ENCODE measurements at regions not wholly inside any gene's neighbourhood (a gene's known extent, or its start where the extent isn't known, plus 50 kb on each side); places are given as distances from the start of the nearest gene placed in this dataset.
A peak's percentile ranks its signal among the peaks of the same experiment; 100 is the strongest.
"Not testable (repeated sequence)": the region's sequence is repeated elsewhere in the genome, so short reads cannot be mapped to it uniquely, and the experiment has no call there.

DNA sequence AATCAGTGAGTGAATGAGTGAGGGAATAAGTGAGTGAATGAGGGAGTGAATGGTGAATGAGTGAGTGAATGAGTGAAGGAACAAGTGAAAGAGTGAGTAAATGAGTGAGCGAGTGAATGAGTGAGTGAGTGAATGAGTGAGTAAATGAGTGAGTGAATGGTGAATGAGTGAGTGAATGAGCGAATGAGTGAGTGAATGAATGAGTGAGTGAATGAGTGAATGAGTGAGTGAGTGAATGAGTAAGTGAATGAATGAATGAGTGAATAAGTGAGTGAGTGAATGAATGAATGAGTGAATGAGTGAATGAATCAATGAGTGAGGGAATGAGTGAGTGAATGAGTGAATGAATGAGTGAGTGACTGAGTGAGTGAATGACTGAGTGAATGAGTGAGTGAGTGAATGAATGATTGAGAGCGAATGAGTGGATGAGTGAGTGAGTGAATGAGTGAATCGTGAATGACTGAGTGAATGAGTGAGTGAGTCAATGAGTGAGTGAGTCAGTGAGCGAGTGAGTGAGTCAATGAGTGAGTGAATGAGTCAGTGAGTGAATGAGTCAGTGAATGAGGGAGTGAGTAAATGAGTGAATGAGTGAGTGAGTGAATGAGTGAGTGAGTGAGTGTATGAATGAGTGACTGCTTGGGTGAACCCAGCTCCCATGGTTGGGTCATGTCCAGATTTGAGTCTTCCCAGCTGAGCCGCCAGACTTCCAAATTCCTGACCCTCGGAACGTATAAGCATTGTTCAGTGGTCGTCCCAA, 133.0 kb downstream of the NPIPB11 start (continued):
- TF ChIP-seq HDAC1 (IDR thresholded peaks at IDR 0.05) (peak in 1 of 2 experiments; percentile 80; a peak in 2 of 4 replicates), LEF1 (IDR thresholded peaks at IDR 0.05) (0 out of 2 replicates have a peak, but pooled peaks have one; percentile 29), BCOR (IDR thresholded peaks at IDR 0.05) (peak; percentile 93), SNIP1 (IDR thresholded peaks at IDR 0.05; ENCODE audit: low read depth) (0 out of 2 replicates have a peak, but pooled peaks have one; percentile 53), DNMT1 (IDR thresholded peaks at IDR 0.05) (0 out of 2 replicates have a peak, but pooled peaks have one; percentile 64), NFRKB (IDR thresholded peaks at IDR 0.05; ENCODE audit: low read depth) (peak; percentile 99), MLLT1 (IDR thresholded peaks at IDR 0.05) (peak; percentile 85; a peak in 3 of 4 replicates), PKNOX1 (IDR thresholded peaks at IDR 0.05) (peak; percentile 49), ARID1B (IDR thresholded peaks at IDR 0.05) (peak; percentile 66), MEIS2 (IDR thresholded peaks at IDR 0.05; ENCODE audit: partially characterized antibody) (peak; percentile 6), NKRF (IDR thresholded peaks at IDR 0.05; ENCODE audit: borderline replicate concordance) (peak; percentile 74), NCOA4 (IDR thresholded peaks at IDR 0.05; ENCODE audit: partially characterized antibody) (peak; percentile 52), MTA1 (IDR thresholded peaks at IDR 0.05; ENCODE audit: borderline replicate concordance) (peak; percentile 43; the same call in 1 of the 2 replicates), JUN (IDR thresholded peaks at IDR 0.05; ENCODE audit: borderline replicate concordance, low read depth, low read length) (peak; percentile 85), JUN (CRISPR knock-in tag; IDR thresholded peaks at IDR 0.05; ENCODE audit: borderline replicate concordance) (peak; percentile 95), KDM1A (IDR thresholded peaks at IDR 0.05) (peak; percentile 71 to 84), MTA2 (IDR thresholded peaks at IDR 0.05; ENCODE audit: low read depth) (0 out of 2 replicates have a peak, but pooled peaks have one; percentile 29)
- TF ChIP-seq, protein P1, sequence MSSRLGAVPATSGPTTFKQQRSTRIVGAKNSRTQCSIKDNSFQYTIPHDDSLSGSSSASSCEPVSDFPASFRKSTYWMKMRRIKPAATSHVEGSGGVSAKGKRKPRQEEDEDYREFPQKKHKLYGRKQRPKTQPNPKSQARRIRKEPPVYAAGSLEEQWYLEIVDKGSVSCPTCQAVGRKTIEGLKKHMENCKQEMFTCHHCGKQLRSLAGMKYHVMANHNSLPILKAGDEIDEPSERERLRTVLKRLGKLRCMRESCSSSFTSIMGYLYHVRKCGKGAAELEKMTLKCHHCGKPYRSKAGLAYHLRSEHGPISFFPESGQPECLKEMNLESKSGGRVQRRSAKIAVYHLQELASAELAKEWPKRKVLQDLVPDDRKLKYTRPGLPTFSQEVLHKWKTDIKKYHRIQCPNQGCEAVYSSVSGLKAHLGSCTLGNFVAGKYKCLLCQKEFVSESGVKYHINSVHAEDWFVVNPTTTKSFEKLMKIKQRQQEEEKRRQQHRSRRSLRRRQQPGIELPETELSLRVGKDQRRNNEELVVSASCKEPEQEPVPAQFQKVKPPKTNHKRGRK (tag; IDR thresholded peaks at IDR 0.05) = peak; percentile 75
- TF ChIP-seq, protein P2, sequence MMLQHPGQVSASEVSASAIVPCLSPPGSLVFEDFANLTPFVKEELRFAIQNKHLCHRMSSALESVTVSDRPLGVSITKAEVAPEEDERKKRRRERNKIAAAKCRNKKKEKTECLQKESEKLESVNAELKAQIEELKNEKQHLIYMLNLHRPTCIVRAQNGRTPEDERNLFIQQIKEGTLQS (IDR thresholded peaks at IDR 0.05) = peak; percentile 95
- TF ChIP-seq, protein P2 (CRISPR knock-in tag; conservative IDR thresholded peaks at IDR 0.05) = not testable (repeated sequence)
- TF ChIP-seq, protein P3, sequence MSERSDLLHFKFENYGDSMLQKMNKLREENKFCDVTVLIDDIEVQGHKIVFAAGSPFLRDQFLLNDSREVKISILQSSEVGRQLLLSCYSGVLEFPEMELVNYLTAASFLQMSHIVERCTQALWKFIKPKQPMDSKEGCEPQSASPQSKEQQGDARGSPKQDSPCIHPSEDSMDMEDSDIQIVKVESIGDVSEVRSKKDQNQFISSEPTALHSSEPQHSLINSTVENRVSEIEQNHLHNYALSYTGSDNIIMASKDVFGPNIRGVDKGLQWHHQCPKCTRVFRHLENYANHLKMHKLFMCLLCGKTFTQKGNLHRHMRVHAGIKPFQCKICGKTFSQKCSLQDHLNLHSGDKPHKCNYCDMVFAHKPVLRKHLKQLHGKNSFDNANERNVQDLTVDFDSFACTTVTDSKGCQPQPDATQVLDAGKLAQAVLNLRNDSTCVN (CRISPR knock-in tag; IDR thresholded peaks at IDR 0.05) = peak; percentile 51; the same call in 1 of the 2 replicates

All from K562 (cell line).